Activated CD4-positive, alpha-beta T cell treated with anti-CD3 and anti-CD28 coated beads, Interleukin-2, amount 50 U/mL, for 48 hours (primary cell): ENCODE measurements at regions not wholly inside any gene's neighbourhood (a gene's known extent, or its start where the extent isn't known, plus 50 kb on each side); places are given as distances from the start of the nearest gene placed in this dataset.

Experiments
- DNase-seq, 2 experiments: peaks; one replicate each; pipeline ENCODE4 v3.0.0-alpha.2; 2020

DNA sequence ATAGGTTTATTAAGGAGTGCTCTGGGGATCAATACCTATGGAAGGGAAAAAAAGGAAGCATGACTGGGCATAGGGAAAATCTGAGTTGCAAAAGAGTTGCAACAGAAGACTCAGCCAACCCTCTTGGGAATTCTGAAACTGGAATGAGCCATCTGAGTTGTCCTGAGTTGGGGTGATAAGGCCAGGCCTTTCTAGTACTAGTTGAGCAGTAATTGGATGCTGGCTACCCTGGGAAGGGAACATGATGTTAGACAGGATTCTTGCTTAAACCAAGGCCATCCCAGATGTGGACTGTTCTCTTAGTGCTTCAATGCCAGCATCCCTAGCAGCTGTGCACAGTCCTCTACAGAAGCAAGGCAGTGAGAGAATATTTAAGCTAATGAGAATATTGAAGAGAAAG lies 348.8 kb upstream of the GULP1 start:
- DNase-seq, result no peak

GRCh38 chr2:187943772-187944369 lies 347.8 kb upstream of the GULP1 start:
- DNase-seq, result no peak

DNA sequence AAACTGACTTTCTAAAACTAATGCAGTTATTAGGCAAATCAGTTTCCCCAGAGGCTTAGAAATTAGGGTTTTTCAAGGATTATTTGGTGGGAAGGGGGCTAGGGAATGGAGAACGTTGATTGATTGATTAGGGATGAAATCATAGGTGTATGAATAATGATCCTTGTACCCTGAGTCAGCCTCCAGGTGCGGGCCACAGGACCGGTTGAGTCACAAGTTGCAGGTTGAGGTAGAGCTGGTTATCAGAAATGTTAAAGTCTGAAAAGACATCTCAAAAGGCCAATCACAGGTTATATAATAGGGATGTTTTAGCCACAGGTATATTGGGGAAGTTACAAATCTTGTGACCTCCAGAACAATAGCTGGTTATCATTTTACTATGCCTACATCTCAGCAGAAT lies 341.8 kb upstream of the GULP1 start:
- DNase-seq, result no peak

DNA sequence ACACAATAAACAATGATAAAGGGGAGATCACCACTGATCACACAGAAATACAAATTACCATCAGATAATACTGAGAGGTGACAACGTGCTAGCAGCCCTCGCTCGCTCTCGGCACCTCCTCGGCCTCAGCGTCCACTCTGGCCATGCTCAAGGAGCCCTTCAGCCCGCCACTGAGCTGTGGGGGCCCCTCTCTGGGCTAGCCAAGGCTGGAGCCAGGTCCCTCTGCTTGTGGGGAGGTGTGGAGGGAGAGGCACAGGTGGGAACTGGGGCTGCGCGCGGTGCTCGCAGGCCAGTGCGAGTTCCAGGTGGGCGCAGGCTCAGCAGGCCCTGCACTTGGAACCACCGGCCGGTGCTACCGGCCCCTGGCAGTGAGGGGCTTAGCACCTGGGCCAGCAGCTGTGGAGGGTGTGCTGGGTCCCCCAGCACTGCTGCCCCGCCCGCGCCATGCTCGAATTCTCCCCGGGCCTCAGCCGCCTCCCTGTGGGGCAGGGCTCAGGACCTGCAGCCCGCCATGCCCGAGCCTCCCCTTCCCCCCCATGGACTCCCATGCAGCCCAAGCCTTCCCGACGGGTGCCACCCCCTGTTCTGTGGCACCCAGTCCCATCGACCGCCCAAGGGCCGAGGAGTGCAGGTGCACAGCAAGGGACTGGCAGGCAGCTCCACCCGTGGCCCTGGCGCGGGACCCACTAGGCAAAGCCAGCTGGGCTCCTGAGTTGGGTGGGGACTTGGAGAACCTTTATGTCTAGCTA lies 340.0 kb upstream of the GULP1 start:
- DNase-seq, result no peak

GRCh38 chr2:187956906-187957534 lies 334.7 kb upstream of the GULP1 start:
- DNase-seq, result no peak

- no peak for DNase-seq
Measured at GRCh38 chr2:187959821-187960220, 331.9 kb upstream of the GULP1 start.

- DNase-seq, result no peak
Measured at GRCh38 chr2:187962538-187962937, 329.1 kb upstream of the GULP1 start.

DNA sequence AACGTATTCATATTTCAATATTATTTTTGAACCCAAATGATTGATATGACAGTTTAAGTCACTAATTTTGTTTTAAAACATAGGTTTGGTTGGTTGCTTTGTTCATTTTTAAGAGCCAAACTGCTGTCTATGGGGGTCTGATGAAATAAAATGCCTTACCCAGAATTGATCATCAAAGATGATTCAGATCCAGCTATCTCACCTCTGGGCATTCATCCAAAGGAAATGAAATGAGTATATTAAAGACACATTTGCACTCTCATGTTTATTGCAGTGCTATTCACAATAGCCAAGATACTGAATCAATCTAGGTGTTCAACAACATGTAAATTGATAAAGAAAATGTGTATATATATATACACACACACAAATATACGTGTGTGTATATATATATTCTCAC lies 326.9 kb upstream of the GULP1 start:
- DNase-seq, result no peak

DNA sequence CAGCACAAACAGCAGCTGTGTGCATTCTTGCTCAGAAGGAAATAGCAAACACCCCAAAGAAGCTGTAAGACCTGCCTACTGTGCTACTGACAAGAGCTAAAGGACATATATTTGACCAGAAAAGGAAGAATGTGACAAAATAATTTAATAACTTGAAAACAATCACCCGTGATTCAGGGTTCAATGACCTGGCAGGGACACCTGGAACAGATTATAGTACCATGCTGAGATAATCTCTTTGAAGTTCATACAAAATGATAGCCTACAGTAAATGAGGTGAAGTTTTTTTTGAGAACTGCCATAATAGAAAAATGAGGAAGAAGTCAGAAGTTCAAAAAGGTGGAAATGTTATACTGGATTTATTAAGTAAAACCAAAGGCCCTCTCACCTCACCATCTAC lies 324.8 kb upstream of the GULP1 start:
- no peak for DNase-seq

- DNase-seq, result no peak
Measured at GRCh38 chr2:187971893-187972292, 319.8 kb upstream of the GULP1 start.

DNA sequence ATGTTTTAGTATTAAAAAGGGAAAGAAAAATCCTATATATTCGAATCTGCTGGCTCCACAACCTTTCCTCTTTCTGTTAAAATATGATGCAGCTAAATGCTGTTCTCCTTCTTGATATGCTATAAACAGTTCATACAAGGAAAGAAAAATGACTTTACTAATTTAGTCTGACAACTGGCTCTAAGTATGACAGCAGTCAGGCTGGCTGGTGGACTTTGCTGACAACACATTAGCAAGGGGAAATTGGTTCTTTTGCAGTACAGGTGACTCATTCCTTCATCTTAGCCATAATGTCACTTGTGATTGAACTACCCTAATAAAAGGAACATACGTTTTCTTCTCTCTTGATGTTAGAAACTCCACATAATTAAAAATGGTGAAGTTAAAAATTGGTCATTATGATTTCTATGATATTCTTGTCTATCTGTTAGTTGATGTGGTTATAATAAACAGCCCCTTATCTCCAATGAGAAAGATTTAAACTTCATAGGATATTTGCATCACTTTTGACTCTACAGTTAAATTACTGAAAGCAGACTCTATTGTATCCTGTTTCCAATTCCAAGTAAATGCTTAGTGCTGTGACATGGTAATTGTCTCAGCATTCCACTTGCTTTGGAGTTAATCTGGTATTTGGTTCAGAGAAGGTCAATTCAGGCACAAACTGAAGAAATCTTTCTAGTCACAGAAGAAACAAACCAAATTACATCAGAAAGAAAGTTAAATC lies 315.3 kb upstream of the GULP1 start:
- no peak for DNase-seq

- DNase-seq, result no peak
Measured at GRCh38 chr2:187976986-187977333, 314.7 kb upstream of the GULP1 start.

DNA sequence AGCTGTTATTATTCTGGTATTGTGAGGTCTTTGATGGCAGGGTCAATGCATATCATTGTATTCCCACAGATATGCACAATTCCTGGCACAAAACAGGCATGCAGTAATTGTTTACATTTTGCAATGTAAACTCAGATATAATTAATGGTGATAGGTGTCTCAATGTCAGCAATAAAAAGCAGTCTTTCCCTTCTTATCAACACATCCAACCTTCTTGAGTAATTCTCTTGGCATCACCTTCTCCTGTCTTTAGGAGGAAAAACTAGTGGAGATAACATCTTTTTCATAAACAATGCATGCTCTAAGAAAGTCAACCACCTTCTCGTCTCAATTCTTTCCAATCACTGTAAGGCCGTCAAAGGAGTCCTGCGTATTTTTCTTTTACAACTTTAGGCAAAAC lies 313.3 kb upstream of the GULP1 start:
- DNase-seq, result no peak

- no peak for DNase-seq
Measured at GRCh38 chr2:187982668-187983067, 309.0 kb upstream of the GULP1 start.

DNA sequence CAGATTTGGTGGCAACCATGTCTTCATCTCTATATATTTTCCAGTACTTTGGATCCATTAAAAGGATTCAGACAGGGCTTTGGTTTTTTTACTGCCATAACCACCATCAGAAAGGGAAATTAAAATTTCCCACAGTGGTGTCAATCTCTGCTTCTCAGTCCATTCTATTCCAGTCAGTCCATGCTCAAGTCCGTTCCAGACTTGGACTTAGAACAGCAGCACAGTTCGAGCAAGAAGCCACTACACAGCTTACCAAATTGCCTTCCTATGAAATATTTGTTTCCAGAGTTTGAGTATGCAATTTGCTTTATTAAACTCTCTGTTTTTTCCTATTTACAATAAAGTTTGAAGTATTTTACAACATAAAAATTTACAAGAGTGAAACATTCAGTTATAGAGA lies 306.5 kb upstream of the GULP1 start:
- no peak for DNase-seq

DNA sequence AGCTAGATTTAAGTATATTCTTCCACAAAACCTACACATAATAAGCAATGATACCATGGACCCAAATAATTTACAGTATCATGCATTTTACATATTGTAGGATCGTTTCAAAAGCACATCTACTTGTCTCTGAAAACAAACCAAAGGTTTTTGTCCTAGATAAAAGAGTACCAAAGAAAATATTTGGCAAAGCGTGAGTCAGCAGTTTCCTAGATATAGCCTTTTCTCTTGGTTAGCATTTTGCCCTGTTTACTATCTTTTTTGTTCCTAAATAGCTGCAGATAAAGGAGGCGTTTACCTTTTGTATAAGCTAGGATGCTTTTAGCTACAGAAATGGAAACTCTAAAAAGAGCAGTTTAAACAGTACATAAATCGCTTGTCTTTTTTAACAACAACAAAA lies 305.8 kb upstream of the GULP1 start:
- DNase-seq, result no peak

GRCh38 chr2:187986390-187987105 lies 305.1 kb upstream of the GULP1 start:
- DNase-seq, result no peak

DNA sequence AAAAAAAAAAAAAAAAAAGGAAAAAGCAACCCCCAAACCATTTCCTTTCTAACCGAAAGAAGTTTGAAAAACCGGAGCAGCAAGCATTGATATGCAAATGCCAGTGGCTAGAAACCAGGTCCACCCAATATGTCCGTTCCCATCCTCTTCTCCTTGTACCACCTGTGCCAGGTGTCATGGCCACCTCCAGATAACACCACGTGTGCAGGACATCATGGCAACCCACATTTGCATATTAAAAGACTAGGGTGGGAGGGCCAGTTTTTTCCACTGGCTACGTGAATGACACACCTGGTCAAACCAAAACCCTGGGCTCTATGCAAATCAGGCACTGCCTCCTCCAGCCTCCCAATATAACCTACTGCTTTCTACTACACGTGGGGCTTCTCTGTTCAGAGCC lies 303.3 kb upstream of the GULP1 start:
- DNase-seq, result no peak

DNA sequence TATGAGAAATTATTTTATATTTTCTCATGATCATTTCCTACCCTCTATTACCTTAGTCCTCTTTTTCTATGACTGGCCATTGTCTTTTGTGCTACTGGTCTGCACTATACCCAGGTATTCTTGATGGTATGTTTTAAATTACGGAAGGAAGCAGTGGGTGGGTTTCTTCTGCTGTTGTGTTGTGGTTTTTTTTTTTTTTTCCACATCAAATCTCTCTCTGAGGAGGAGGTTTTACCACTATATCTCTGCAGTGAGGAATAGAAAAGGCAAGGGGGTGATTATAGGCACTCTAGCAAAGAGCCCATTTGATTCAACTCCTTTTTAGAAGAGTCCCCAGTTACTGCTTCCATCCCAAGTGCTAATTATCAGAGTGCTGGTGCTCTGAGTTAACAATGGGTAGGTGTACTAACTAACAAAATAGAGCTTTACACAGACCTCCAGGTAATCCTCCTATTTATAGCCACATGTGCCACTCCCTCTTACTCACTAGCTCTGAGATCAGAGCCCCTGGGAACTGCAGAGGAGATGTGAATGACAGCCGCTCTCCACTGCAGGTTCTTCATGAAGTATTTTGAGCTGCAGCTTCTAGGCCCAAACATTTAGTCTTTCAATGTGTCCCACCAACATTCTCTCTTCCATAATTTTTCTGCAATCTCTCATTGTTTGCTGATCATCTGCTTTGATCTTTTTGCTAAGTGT lies 301.6 kb upstream of the GULP1 start:
- no peak for DNase-seq

DNA sequence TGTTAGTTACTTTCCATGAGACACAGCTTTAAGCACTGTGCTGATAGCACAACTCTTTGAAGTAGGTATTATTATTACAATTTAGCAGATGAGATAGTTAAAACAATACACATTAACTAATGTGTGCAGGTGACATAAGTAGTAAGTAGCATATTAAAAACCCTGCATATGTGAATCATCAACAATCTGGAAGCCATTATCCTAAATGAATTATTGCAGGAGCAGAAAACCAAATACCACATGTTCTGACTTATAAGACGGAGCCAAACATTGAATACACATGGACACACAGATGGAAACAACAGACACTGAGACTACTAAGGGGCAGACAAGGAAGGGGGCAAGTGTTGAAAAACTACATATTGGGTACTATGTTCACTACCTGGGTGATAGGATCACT lies 300.3 kb upstream of the GULP1 start:
- no peak for DNase-seq

- DNase-seq, result no peak
Measured at GRCh38 chr2:187994464-187995331, 297.0 kb upstream of the GULP1 start.

DNA sequence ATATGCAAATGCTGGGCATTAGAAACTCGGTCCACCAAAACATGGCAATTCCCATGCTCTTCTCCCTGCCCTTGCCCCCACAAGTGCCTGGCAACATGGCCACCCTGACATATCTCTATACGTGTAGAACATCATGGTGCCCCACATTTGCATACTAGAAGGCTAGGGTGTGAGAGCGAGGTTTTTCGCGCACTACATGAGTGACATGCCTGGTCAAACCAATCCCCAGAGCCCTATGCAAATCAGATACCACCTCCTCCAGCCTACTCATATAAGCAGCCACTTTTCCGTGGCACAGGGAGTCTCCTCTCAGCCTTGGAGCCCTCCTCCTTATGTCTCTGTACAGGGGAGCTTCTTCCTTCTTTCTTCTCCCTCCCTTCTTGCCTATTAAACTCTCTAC lies 296.1 kb upstream of the GULP1 start:
- no peak for DNase-seq
